ENCODE measurements at regions not wholly inside any gene's neighbourhood (a gene's known extent, or its start where the extent isn't known, plus 50 kb on each side); places are given as distances from the start of the nearest gene placed in this dataset.

GRCh38 chr2:66802877-66803276, 368.0 kb downstream of the MEIS1 start:
- H4K20me1 ChIP-seq = no peaks in the 10 kb centered on the region; a peak in 1 of 22 replicates
- no peak overlapping the region for H3K4me2 ChIP-seq

GRCh38 chr2:66803726-66804125, 368.8 kb downstream of the MEIS1 start:
- Histone ChIP-seq H3K27me3 (no peaks in the 10 kb centered on the region), H3K36me3 (no peaks in the 10 kb centered on the region), H3K4me1 (no peaks in the 10 kb centered on the region), H3K9me3 (replicated peaks in 1 of 11) (no peaks in the 10 kb centered on the region), H4K20me1 (no peaks in the 10 kb centered on the region; a peak in 1 of 22 replicates), H3K4me2 (no peak overlapping the region), H3K4me3 (no peak overlapping the region), H3K9ac (no peak overlapping the region), H3K27ac (no peak overlapping the region)
- TF ChIP-seq Cebpa-rat (IDR thresholded peaks at IDR 0.05) = no peak

More at GRCh38 chr2:66802877-66803276, 368.0 kb downstream of the MEIS1 start:
- TF ChIP-seq Cebpa-rat (IDR thresholded peaks at IDR 0.05) = no peak
- Histone ChIP-seq H3K9me3 (replicated peaks in 1 of 11) (no peaks in the 10 kb centered on the region), H3K4me1 (no peaks in the 10 kb centered on the region), H3K9ac (no peak overlapping the region), H3K36me3 (no peaks in the 10 kb centered on the region), H3K27me3 (no peaks in the 10 kb centered on the region), H3K27ac (no peak overlapping the region), H3K4me3 (no peak overlapping the region)

GRCh38 chr2:66805016-66805865, 370.3 kb downstream of the MEIS1 start:
- no peaks in the 10 kb centered on the region; a peak in 1 of 22 replicates for H4K20me1 ChIP-seq
- no peak overlapping the region for H3K4me3 ChIP-seq
- H3K27ac ChIP-seq = no peak overlapping the region
- TF ChIP-seq Cebpa-rat (IDR thresholded peaks at IDR 0.05) = no peak
- H3K36me3 ChIP-seq = no peaks in the 10 kb centered on the region
- no peaks in the 10 kb centered on the region for H3K27me3 ChIP-seq
- H3K9me3 ChIP-seq (replicated peaks in 1 of 11) = no peaks in the 10 kb centered on the region
- H3K4me2 ChIP-seq = no peak overlapping the region
- no peak overlapping the region for H3K9ac ChIP-seq
- no peaks in the 10 kb centered on the region for H3K4me1 ChIP-seq

DNA sequence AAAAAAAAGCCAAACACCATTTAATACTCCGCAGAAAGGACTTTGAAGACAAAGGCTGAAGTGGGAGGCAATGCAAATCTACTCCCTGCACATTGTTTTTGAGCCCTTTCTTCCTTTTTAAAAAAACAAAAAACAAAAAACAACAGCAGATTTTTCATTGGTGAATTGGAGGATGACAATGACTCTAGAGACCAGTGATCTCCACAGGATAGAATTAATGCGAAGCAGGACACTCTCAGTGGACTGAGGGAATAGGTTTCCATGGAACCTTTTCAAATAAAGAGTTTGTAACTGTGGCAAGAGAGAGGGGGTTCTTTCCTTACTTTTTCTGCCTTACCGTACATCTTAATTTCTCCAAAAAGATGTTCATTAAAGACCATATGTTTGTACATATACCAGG, 371.0 kb downstream of the MEIS1 start:
- Histone ChIP-seq H3K27me3 (no peaks in the 10 kb centered on the region), H3K4me1 (no peaks in the 10 kb centered on the region), H4K20me1 (no peaks in the 10 kb centered on the region), H3K4me3 (no peak overlapping the region), H3K36me3 (no peaks in the 10 kb centered on the region), H3K4me2 (no peak overlapping the region), H3K9me3 (replicated peaks in 1 of 11) (no peaks in the 10 kb centered on the region), H3K27ac (no peak overlapping the region), H3K9ac (no peak overlapping the region)
- no peak for TF ChIP-seq Cebpa-rat (IDR thresholded peaks at IDR 0.05)

- Histone ChIP-seq H3K4me3 (no peak overlapping the region), H3K4me2 (no peak overlapping the region), H3K9ac (no peak overlapping the region), H3K4me1 (peaks cover 0 to 4% (median 0%) of the 10 kb centered on the region in 10 experiments; a peak in 1 of 20 replicates), H3K36me3 (no peaks in the 10 kb centered on the region), H3K27ac (no peak overlapping the region), H4K20me1 (no peaks in the 10 kb centered on the region), H3K9me3 (replicated peaks in 1 of 11) (peaks cover 2 to 27% (median 17%) of the 10 kb centered on the region in 11 experiments), H3K27me3 (no peaks in the 10 kb centered on the region)
- TF ChIP-seq Cebpa-rat (IDR thresholded peaks at IDR 0.05) = no peak
These were observed 378.6 kb downstream of the MEIS1 start for GRCh38 chr2:66813525-66813924.

DNA sequence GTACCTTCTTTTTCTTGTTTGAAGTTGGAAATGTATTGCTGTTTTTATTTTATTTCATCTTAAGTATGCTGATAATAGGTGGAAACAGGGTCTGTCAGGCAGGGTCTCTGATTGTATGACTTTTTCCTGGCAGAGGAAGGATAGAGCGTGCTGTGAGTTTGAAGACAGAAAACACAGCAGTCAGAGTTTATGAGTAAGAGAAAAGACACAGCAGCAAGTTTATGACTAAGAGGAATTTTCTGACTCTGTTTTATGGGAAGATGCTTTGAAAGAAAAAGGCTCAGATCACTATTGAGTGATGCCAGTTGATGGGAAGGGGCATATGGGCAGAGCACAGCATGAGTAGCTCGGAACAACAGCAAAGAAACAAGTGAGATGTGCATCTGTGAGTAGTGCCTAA, 379.1 kb downstream of the MEIS1 start:
- H3K9me3 ChIP-seq (replicated peaks in 1 of 11) = peaks cover 6 to 31% (median 21%) of the 10 kb centered on the region in 11 experiments
- TF ChIP-seq Cebpa-rat (IDR thresholded peaks at IDR 0.05) = no peak
- H3K9ac ChIP-seq = no peak overlapping the region
- H3K4me1 ChIP-seq = peaks cover 0 to 4% (median 0%) of the 10 kb centered on the region in 10 experiments; a peak in 1 of 20 replicates
- H3K36me3 ChIP-seq = no peaks in the 10 kb centered on the region
- H3K27ac ChIP-seq = no peak overlapping the region
- no peak overlapping the region for H3K4me3 ChIP-seq
- H3K27me3 ChIP-seq = no peaks in the 10 kb centered on the region
- no peaks in the 10 kb centered on the region for H4K20me1 ChIP-seq
- H3K4me2 ChIP-seq = no peak overlapping the region

DNA sequence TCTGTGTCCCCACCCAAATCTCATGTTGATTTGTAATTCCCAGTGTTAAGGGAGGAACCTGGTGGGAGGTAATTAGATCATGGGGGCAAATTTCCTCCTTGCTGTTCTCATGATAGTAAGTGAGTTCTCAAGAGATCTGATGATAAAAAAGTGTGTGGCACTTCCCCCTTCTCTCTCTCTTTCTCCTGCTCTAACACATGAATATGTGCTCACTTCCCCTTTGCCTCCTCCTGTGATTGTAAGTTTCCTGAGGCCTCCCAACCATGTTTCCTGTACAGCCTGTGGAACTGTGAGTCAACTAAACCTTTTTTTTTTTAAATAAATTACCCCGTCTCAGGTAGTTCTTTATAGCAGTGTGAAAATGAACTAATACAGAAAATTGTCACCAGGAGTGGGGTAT, 380.0 kb downstream of the MEIS1 start:
- H3K4me1 ChIP-seq = peaks cover 0 to 4% (median 0%) of the 10 kb centered on the region in 10 experiments; a peak in 1 of 20 replicates
- no peak overlapping the region for H3K4me3 ChIP-seq
- no peak overlapping the region for H3K4me2 ChIP-seq
- H3K36me3 ChIP-seq = no peaks in the 10 kb centered on the region
- no peak overlapping the region for H3K27ac ChIP-seq
- no peaks in the 10 kb centered on the region for H4K20me1 ChIP-seq
- peaks cover 9 to 37% (median 26%) of the 10 kb centered on the region in 11 experiments for H3K9me3 ChIP-seq (replicated peaks in 1 of 11)
- no peaks in the 10 kb centered on the region for H3K27me3 ChIP-seq
- TF ChIP-seq Cebpa-rat (IDR thresholded peaks at IDR 0.05) = no peak
- H3K9ac ChIP-seq = no peak overlapping the region

- no peak overlapping the region for H3K4me3 ChIP-seq
- peaks cover 0 to 4% (median 0%) of the 10 kb centered on the region in 10 experiments; a peak in 1 of 20 replicates for H3K4me1 ChIP-seq
- H3K36me3 ChIP-seq = no peaks in the 10 kb centered on the region
- no peak for TF ChIP-seq Cebpa-rat (IDR thresholded peaks at IDR 0.05)
- H3K27ac ChIP-seq = no peak overlapping the region
- H4K20me1 ChIP-seq = no peaks in the 10 kb centered on the region
- H3K27me3 ChIP-seq = no peaks in the 10 kb centered on the region
- H3K9me3 ChIP-seq (replicated peaks in 1 of 11) = peaks cover 9 to 37% (median 27%) of the 10 kb centered on the region in 11 experiments
- H3K4me2 ChIP-seq = no peak overlapping the region
- no peak overlapping the region for H3K9ac ChIP-seq
These were observed 381.0 kb downstream of the MEIS1 start for GRCh38 chr2:66815886-66816285.

GRCh38 chr2:66821168-66821567, 386.2 kb downstream of the MEIS1 start:
- H3K36me3 ChIP-seq = no peaks in the 10 kb centered on the region
- no peaks in the 10 kb centered on the region for H3K27me3 ChIP-seq
- no peak overlapping the region for H3K4me2 ChIP-seq
- H3K4me1 ChIP-seq = no peaks in the 10 kb centered on the region
- H3K27ac ChIP-seq = no peak overlapping the region
- H3K9ac ChIP-seq = no peak overlapping the region
- H3K4me3 ChIP-seq = no peak overlapping the region
- TF ChIP-seq Cebpa-rat (IDR thresholded peaks at IDR 0.05) = no peak
- peaks cover 9 to 24% (median 16%) of the 10 kb centered on the region in 11 experiments; a peak in 19 of 22 replicates for H3K9me3 ChIP-seq (replicated peaks in 1 of 11)
- no peaks in the 10 kb centered on the region for H4K20me1 ChIP-seq

GRCh38 chr2:66822186-66822585, 387.3 kb downstream of the MEIS1 start:
- TF ChIP-seq Cebpa-rat (IDR thresholded peaks at IDR 0.05) = no peak
- Histone ChIP-seq H4K20me1 (no peaks in the 10 kb centered on the region), H3K4me1 (no peaks in the 10 kb centered on the region), H3K27ac (no peak overlapping the region), H3K4me3 (no peak overlapping the region), H3K36me3 (no peaks in the 10 kb centered on the region), H3K9ac (no peak overlapping the region), H3K27me3 (no peaks in the 10 kb centered on the region), H3K4me2 (no peak overlapping the region), H3K9me3 (replicated peaks in 1 of 11) (peaks cover 9 to 24% (median 15%) of the 10 kb centered on the region in 11 experiments; a peak in 19 of 22 replicates)

All from BLaER1 treated with 17β-estradiol and CSF1 and Interleukin-3, amounts not matched to agents 10 nM and 100 nM (cell line).